ENCODE measurements at regions not wholly inside any gene's neighbourhood (a gene's known extent, or its start where the extent isn't known, plus 50 kb on each side); places are given as distances from the start of the nearest gene placed in this dataset.

DNA sequence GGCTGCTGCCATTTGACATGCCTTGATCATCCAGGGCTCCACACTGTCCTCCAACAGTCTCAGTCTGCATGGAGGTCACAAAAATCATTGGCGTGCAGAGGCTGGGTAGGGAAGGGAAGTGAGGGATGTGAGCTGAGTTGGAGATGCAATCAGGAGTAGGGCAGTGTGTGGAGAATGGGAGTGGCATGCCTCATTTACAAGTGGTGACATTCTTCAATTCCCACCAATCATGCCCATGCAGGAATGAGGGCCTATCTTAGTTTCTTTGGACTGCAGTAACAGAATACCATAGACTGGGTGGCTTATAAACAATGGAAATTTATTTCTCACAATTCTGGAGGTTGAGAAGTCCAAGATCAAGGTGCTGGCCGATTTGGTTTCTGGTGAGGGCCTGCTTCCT is 94.9 kb upstream of the PJA1 start:
- no peaks in the 10 kb centered on the region for H3K36me3 ChIP-seq
- H3K4me1 ChIP-seq (ENCODE audit: control insufficient read depth in 1 of 2, insufficient read depth in 1 of 2, low read depth in 1 of 2, low read length in 1 of 2), result no peaks in the 10 kb centered on the region
- H3K4me3 ChIP-seq (ENCODE audit: low read depth in 1 of 2, low read length in 1 of 2), result no peak overlapping the region
- TF ChIP-seq, protein P1, sequence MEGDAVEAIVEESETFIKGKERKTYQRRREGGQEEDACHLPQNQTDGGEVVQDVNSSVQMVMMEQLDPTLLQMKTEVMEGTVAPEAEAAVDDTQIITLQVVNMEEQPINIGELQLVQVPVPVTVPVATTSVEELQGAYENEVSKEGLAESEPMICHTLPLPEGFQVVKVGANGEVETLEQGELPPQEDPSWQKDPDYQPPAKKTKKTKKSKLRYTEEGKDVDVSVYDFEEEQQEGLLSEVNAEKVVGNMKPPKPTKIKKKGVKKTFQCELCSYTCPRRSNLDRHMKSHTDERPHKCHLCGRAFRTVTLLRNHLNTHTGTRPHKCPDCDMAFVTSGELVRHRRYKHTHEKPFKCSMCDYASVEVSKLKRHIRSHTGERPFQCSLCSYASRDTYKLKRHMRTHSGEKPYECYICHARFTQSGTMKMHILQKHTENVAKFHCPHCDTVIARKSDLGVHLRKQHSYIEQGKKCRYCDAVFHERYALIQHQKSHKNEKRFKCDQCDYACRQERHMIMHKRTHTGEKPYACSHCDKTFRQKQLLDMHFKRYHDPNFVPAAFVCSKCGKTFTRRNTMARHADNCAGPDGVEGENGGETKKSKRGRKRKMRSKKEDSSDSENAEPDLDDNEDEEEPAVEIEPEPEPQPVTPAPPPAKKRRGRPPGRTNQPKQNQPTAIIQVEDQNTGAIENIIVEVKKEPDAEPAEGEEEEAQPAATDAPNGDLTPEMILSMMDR (IDR thresholded peaks at IDR 0.05), result no peak
- peaks cover 21% of the 10 kb centered on the region for H3K27me3 ChIP-seq
- H3K9me3 ChIP-seq, result no peaks in the 10 kb centered on the region
- H3K27ac ChIP-seq, result no peak overlapping the region

DNA sequence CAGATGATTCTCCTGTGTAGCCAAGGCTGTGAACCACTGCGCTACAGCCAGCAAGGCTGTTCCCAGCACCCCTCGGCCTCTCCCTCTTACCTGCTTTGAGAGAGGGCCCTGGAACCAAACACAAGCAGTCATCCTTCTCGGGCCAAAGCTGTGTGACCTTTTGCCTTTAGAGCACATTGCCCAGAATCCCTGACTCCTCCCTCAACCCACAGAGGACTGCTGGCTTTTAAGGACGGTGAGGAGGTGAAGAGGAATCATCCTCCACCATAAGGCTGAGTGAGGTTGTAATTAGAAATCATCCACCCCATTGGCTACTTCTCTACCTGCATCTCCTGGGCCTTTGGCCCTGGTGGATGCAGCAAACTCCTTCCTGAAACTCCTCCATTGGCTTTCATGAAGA is 93.6 kb upstream of the PJA1 start:
- TF ChIP-seq, protein P1 (IDR thresholded peaks at IDR 0.05), result no peak
- no peaks in the 10 kb centered on the region for H3K36me3 ChIP-seq
- no peaks in the 10 kb centered on the region for H3K9me3 ChIP-seq
- no peak overlapping the region for H3K4me3 ChIP-seq (ENCODE audit: low read depth in 1 of 2, low read length in 1 of 2)
- no peak overlapping the region for H3K27ac ChIP-seq
- peaks cover 13% of the 10 kb centered on the region for H3K27me3 ChIP-seq
- no peaks in the 10 kb centered on the region for H3K4me1 ChIP-seq (ENCODE audit: control insufficient read depth in 1 of 2, insufficient read depth in 1 of 2, low read depth in 1 of 2, low read length in 1 of 2)

DNA sequence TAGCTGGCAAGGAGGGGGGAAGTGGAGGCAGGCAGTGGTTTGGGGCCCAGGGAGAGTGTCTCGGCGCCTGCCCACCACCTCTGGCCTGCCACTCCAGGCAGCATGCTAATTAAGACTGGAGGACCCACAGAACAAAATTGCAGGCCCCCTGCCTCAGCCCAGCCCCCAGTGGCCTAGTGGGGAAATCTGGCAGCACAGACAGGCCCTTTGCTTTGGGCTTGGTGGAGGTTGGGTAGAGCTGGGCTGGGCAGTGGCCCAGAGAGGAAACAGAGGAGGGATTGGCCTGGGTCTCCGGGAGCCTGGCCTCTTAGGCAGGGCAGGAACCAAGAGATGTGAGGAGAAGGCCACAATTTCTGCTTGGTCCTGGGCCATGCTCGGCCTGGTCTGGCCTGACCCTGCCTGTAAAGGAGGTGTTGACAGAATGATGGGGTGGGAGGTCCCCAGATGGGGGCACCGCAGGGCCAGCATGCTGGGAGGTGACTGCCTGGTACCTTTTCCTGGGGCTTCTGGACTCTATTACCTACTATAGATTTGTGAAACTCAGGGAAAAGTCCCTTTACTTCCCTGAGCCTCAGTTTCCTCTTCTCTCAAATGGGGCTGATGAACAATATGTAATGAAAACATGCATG is 92.4 kb upstream of the PJA1 start:
- no peak overlapping the region for H3K27ac ChIP-seq
- H3K4me3 ChIP-seq (ENCODE audit: low read depth in 1 of 2, low read length in 1 of 2), result no peak overlapping the region
- TF ChIP-seq, protein P1 (IDR thresholded peaks at IDR 0.05), result no peak
- no peaks in the 10 kb centered on the region for H3K9me3 ChIP-seq
- H3K27me3 ChIP-seq, result no peaks in the 10 kb centered on the region
- H3K36me3 ChIP-seq, result no peaks in the 10 kb centered on the region
- no peaks in the 10 kb centered on the region for H3K4me1 ChIP-seq (ENCODE audit: control insufficient read depth in 1 of 2, insufficient read depth in 1 of 2, low read depth in 1 of 2, low read length in 1 of 2)

DNA sequence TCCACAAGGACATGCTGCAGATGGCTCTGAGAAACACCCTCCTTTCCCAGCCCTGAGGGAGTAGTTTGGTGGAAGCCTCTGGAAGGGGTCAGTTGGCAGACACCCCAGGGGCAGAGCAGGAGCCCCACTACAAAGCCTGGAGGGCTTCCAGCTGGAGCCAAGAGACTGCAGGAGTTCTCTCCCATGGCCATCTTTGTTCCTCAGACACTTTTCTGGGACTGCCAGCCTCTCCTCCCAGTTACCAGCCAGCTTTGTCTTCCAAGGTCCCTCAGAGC is 91.0 kb upstream of the PJA1 start:
- no peaks in the 10 kb centered on the region for H3K4me1 ChIP-seq (ENCODE audit: control insufficient read depth in 1 of 2, insufficient read depth in 1 of 2, low read depth in 1 of 2, low read length in 1 of 2)
- H3K9me3 ChIP-seq, result no peaks in the 10 kb centered on the region
- H3K4me3 ChIP-seq (ENCODE audit: low read depth in 1 of 2, low read length in 1 of 2), result no peak overlapping the region
- TF ChIP-seq, protein P1 (IDR thresholded peaks at IDR 0.05), result no peak
- H3K27me3 ChIP-seq, result no peaks in the 10 kb centered on the region
- no peaks in the 10 kb centered on the region for H3K36me3 ChIP-seq
- H3K27ac ChIP-seq, result no peak overlapping the region

DNA sequence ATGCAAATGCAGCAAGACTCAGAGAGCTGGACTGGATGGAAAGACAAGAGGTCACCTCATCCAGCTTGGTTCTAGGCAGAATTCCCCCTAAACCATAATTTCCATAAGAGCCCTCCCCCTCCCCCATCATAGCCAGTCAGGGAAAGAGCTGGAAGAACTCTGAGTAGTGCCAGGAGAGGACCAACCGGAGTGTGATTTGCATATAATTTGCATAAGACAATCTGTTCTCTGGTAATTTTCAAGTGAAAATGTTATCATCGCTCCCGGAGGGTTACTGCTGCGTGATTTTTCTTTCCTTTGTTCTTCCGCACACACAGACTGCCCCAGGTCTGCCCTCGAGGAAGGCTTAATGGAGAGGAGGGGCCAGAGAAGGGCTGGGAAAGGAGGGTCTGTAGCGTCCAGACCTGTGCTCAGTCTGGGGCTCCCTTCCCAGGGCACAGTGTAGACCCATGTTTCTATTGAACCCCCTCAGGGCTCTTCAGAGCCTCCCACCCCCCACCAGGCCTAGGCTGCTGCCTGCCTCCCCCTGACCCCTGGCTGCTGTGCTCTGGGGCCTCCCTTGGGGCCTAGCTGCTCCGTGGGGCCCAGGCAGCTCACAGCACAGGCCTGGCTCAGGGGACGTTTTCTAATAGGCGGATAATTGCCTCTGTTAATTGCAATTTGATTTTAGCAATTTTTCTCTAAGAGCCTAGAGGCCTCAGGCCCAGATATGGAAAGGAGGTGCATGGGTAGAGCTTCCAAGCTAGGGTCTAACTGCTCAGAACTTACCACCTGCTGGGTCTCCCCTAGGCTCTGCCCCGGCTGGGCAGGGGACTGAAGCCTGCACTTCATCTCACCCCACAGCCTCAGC is 90.4 kb upstream of the PJA1 start:
- TF ChIP-seq, protein P1 (IDR thresholded peaks at IDR 0.05), result no peak

More for the DNA sequence above, 90.4 kb upstream of the PJA1 start:
- Histone ChIP-seq H3K4me1 (ENCODE audit: control insufficient read depth in 1 of 2, insufficient read depth in 1 of 2, low read depth in 1 of 2, low read length in 1 of 2) (no peaks in the 10 kb centered on the region), H3K36me3 (no peaks in the 10 kb centered on the region), H3K4me3 (ENCODE audit: low read depth in 1 of 2, low read length in 1 of 2) (no peak overlapping the region), H3K27ac (no peak overlapping the region), H3K9me3 (no peaks in the 10 kb centered on the region), H3K27me3 (no peaks in the 10 kb centered on the region)

Measured in neutrophil (primary cell).